SK-MEL-5 (cell line): ENCODE measurements at regions not wholly inside any gene's neighbourhood (a gene's known extent, or its start where the extent isn't known, plus 50 kb on each side); places are given as distances from the start of the nearest gene placed in this dataset.
A peak's percentile ranks its signal among the peaks of the same experiment; 100 is the strongest.

Experiments used
- DNase-seq: peaks from one replicate; pipeline ENCODE4 v3.0.0-alpha.2; 2016; ENCODE audit warnings: low read depth, low spot score
- in situ Hi-C: cut with HindIII; loops from 2 replicates; pipeline ENCODE4 v1.10.0; 2016; ENCODE audit warnings: low sequenced_read_pairs, high pct_unique_total_duplicates, low pct_unique_long_range_greater_than_20kb

GRCh38 chr22:44634426-44635321, 67.3 kb upstream of the PRR5 start:
- DNase-seq = no peak
- in situ Hi-C loops = no loop called here

DNA sequence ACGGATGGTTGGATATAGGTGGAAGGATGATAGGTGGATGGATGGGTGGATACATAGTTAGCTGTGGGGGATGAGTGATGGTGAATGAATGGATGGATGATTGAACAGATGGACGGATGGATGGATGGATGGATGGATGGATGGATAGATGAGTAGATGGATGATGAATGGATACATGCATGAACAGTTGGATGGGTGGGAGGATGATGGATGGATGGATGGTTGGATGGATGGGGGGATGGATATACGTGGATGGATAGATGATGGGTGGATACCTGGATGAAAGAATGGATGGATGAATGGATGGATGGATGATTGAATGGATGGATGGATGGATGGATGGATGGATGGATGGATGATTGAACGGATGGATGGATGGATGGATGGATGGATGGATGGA, 68.4 kb upstream of the PRR5 start:
- no peak for DNase-seq
- in situ Hi-C loops = no loop called here

DNA sequence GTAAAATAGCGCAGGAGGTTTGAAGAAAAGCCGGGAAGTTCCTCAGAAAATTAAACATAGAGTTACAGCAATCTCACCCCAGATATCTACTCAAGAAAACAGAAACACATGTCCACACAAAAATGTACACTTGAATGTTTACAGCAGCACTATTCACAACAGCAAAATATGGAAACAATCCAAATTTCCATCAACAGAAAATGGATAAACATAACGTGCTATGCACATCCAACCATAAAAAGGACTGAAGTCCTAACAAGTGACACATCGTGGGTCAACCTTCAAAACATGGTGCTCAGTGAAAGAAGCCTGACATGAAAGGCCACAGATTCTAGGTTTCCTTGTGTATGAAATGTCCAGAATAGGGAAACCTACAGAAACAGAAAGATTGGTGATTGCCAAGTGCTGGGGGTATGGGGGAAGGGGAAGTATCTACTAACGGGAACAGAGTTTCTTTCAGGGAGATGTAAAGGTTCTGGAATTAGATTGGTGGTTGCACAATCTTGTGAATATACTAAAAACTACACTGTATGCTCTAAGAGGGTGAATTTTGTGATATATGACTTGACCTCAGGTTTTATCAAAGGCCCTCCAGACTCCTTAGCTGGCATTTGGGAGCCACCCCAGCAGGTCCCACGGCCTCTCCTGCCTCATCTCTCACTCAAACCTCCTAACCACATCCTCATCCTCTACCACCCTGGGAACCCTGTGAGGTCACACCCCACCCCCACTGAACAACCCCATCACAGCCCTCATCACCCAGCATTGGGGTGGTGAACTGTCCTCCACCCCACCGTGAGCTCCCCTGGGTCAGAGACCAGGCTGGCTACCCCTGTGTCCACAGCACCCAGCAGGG, 69.2 kb upstream of the PRR5 start:
- DNase-seq = no peak
- in situ Hi-C loops = no loop called here

DNA sequence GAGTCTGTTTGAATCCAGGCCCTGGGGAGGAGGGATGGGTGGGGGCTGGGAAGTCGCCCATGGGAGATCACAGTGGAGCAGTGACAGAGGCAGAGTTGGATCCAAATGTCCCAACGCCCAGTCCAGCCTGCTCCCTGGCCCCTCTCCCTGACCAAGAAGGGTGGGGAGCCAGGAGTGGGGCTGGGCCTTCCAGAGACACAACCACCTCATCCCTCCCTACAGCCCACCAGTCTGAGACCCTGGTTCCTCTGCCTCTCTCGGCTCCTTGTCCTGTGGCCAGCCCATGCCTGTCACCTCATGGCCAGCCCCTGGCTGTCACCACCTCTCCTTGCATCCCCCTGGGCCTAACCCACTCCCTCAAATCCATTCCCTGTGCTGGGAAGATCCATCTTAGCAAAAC, 71.2 kb upstream of the PRR5 start:
- no peak for DNase-seq
- in situ Hi-C loops = no loop called here

DNA sequence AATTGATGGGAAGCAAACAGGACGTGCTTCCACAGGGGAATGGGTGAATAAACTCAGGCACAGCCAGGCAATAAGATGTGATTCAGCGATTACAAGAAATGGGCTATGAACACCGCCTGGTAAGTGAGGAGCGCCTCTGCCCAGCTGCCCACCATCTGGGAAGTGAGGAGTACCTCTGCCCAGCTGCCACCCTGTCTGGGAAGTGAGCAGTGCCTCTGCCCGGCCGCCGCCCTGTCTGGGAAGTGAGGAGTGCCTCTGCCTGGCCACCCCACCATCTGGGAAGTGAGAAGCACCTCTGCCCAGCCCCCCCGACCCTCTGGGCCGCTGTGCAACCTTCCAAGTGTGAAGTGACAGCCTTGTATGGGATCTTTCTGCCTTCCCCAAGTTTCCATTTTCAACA, 73.2 kb upstream of the PRR5 start:
- in situ Hi-C loops = no loop called here
- DNase-seq = no peak

DNA sequence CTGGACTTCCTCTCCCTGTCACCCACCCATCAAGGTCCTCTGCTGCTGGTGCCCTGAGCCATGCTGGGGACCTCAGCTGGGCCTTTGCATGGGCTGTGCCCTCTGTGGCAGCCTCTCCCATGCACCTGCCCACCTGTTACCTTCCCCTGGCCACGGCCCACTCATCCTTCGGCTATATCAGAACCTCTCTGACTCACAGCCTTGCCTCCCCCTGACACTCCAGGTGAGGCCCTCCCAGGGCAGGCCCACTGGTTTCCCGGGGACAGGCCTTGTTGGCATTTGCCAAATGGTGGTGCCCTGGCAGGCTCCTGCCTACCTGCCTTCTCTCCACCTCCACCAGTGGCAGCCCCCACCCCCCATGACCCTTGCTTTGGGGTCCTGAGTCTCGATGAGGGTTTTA, 73.7 kb upstream of the PRR5 start:
- in situ Hi-C loops = no loop called here
- no peak for DNase-seq

- no peak for DNase-seq
- in situ Hi-C loops = no loop called here
Measured at GRCh38 chr22:44627521-44628139, 74.4 kb upstream of the PRR5 start.

DNA sequence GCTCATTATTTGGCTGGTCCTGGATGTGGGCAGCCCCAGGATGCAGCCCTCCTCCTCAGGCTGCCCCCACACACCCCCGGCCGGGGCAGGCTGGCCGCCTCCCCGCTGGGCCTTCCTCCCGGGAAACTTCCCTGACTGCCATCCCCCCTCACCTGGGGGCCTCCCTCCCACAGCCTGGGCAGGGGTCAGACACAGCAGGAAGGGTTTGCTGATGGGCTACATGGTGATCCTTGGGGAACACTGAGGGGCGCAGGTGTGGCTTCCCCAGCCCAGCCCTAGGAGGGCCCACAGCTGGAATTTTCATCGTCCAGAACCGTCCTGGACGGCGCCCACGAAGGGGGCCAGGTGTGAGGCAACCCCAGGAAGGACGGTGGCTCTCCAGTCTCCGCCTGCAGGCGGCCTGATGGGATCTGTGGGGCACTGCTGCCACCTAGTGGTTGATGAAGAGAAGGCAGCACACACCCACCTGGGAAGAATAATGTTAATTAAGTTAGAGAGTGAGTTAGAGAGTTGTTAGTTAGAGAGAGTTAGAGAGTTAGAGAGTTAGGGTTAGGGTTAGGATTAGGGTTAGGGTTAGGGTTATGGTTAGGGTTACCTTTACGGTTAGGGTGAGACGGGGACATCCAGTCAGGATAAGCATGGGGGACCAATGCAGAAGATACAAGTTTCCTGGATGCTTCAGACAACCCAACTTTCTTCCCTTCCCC, 75.9 kb upstream of the PRR5 start:
- peak; percentile 70 for DNase-seq
- in situ Hi-C loops = no loop called here

- in situ Hi-C loops = no loop called here
Measured at GRCh38 chr22:44625421-44625760, 76.6 kb upstream of the PRR5 start.

GRCh38 chr22:44624689-44625420, 77.1 kb upstream of the PRR5 start:
- in situ Hi-C loops = no loop called here
- no peak for DNase-seq

More at GRCh38 chr22:44625421-44625760, 76.6 kb upstream of the PRR5 start:
- no peak for DNase-seq

- in situ Hi-C loops = no loop called here
- peak; percentile 49 for DNase-seq
Measured at GRCh38 chr22:44623771-44624510, 78.1 kb upstream of the PRR5 start.

- in situ Hi-C loops = no loop called here
- no peak for DNase-seq
Measured at GRCh38 chr22:44622679-44623078, 79.3 kb upstream of the PRR5 start.

GRCh38 chr22:44622147-44622427, 79.9 kb upstream of the PRR5 start:
- in situ Hi-C loops = no loop called here
- peak; percentile 24 for DNase-seq

DNA sequence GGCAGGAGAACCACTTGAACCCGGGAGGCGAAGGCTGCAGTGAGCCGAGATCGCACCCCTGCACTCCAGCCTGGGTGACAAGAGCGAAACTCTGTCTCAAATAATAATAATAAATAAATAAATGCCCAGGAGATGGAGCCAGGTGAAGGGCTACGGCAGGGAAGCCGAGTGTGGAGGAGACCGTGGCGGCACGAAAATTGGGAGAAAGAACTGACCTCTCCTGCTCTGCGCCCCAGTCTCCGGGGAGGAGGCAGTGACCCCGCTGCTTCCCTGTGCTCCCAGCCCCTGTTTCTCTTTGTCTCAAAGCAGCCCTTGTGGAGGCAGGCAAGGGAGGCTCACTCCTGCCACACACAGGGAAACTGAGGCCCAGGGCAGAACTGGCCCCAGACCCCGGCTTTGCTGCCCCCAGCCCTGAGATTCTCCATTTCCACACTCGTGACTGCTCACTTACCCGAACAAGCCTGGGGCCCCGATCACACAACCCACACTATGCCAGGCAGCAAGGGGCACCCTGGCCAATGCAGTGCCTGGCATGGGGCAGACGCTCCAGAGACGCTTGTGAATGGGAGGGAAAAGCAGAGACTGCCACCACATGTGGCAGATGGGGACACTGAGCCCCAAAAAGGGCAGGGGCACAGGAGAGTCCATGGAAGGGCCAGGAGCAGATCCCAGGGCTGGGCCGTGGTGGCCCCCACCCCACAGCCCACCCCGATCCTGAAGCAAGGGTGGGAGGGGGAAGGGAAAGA, 80.4 kb upstream of the PRR5 start:
- in situ Hi-C loops = no loop called here
- DNase-seq = no peak

GRCh38 chr22:44620841-44621257, 81.2 kb upstream of the PRR5 start:
- in situ Hi-C loops = no loop called here
- no peak for DNase-seq

DNA sequence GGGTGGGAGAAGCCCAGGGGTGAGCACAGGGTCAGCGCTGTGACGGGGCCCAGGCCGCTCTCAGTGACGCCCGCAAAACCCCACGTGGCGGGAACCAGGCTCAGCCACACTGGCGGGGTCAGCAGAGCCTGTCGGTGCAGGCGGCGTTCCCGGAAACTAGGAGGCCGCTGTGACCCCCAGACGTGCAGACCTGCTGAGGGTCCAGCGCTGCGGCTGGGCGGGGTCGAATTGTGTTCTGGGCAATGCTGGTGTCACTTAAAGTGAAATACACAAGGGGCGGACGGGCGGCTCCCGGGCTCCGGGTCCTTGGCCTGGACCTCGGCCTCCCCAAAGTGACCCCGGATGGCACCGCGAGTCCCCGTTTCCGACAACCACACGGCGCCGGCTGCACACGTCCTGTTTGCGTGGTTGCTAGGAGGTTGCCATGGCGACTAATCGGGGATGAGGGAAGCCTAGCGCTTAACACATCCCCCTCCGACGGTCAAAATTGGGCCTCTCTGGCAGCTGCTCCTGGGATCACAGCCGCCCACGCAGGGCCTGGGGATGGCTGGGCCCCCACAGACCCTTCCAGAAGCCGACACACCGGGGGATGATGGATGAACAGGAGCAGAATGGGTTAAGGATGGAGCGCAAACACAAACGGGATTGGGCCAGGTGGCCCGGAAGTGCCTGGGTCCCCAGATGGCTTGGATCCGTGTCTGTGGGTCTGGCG, 81.7 kb upstream of the PRR5 start:
- in situ Hi-C loops = no loop called here
- DNase-seq = peak; percentile 22
